Stimulated activated CD8-positive, alpha-beta memory T cell treated with anti-CD3 and anti-CD28 coated beads, Interleukin-7, amount 100 ng/mL, for 4 hours (primary cell): ENCODE measurements at regions not wholly inside any gene's neighbourhood (a gene's known extent, or its start where the extent isn't known, plus 50 kb on each side); places are given as distances from the start of the nearest gene placed in this dataset.

Experiments
- DNase-seq, 2 donors: peaks; one replicate each; pipeline ENCODE4 v3.0.0-alpha.2; 2020; ENCODE audit warnings: low read depth in 2 of 2

- DNase-seq, result no peak
Measured at GRCh38 chr13:84659359-84659661, 777.0 kb upstream of the SLITRK1 start.

GRCh38 chr13:84658491-84659358 lies 776.5 kb upstream of the SLITRK1 start:
- no peak for DNase-seq

DNA sequence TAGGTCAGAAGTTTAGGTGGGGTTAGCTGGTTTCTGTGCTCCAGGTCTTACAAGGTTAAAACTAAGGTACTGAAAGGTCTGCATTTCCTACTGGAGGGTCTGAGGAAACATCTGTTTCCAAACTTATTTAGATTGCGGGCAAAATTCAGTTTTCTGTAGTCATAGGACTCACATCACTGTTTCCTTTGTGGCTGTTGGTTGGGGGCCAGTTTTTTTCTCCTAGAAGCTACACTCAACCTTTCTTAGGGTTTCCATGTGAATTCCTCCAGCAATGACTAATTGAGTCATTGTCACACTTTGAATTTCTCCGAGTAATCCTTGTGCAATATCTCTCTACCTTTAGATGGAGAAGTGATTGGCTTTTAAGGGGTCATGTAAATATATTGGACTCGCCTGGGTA lies 773.4 kb upstream of the SLITRK1 start:
- no peak for DNase-seq

- DNase-seq, result no peak
Measured at GRCh38 chr13:84654654-84655275, 772.5 kb upstream of the SLITRK1 start.

GRCh38 chr13:84653915-84654534 lies 771.8 kb upstream of the SLITRK1 start:
- no peak for DNase-seq

GRCh38 chr13:84651705-84652104 lies 769.4 kb upstream of the SLITRK1 start:
- no peak for DNase-seq

DNA sequence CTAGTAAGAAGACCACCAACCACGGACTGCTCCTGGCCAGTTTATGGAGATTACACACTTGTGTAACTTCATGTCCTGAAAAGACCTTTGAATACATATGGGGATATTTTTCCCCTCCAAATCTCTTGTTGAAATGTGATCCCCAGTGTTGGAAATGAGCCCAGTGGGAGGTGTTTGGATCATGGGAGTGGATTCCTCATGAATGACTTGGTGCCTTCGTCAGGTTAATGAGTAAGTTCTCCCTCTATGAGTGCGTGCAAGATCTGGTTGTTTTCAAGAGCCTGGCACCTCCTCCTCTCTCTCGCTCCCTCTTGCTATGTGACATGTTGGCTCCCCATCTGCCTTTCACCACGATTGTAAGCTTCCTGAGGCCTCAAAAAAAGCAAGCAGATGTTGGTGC lies 769.0 kb upstream of the SLITRK1 start:
- no peak for DNase-seq

GRCh38 chr13:84649853-84650252 lies 767.6 kb upstream of the SLITRK1 start:
- DNase-seq, result no peak

- no peak for DNase-seq
Measured at GRCh38 chr13:84648069-84648640, 765.9 kb upstream of the SLITRK1 start.

- no peak for DNase-seq
Measured at GRCh38 chr13:84646957-84647356, 764.7 kb upstream of the SLITRK1 start.

- DNase-seq, result no peak
Measured at GRCh38 chr13:84645196-84646012, 763.1 kb upstream of the SLITRK1 start.

DNA sequence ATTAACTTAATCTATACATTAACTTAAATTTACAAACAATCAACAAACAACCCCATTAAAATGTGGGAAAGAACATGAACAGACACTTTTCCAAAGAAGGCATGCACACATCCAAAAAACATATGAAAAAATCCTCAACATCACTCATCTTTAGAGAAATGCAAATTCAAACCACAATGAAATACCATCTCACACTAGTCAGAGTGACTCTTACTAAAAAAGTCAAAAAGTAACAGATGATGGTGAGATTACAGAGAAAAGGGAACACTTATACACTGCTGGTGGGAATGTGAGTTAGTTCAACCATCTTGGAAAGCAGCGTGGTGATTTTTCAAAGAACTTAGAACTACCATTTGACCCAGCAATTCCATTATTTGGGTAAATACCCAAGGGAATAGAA lies 759.2 kb upstream of the SLITRK1 start:
- DNase-seq, result no peak

DNA sequence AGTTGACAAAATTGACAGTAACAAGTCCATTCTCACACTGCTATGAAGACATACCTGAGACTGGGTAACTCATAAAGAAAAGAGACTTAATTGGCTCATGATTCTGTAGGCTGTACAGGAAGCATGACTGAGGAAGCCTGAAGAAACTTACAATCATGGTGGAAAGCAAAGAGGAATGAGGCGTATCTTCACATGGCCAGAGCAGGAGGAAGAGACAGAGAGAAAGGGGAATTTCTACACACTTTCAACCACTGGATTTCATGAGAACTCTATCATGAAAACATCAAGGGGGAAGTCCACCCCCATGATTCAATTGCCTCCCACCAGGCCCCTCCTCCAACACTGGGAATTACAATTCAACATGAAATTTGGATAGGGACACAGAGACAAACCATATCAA lies 758.4 kb upstream of the SLITRK1 start:
- DNase-seq, result no peak

- DNase-seq, result no peak
Measured at GRCh38 chr13:84630476-84630875, 748.2 kb upstream of the SLITRK1 start.

- no peak for DNase-seq
Measured at GRCh38 chr13:84616864-84617263, 734.6 kb upstream of the SLITRK1 start.

DNA sequence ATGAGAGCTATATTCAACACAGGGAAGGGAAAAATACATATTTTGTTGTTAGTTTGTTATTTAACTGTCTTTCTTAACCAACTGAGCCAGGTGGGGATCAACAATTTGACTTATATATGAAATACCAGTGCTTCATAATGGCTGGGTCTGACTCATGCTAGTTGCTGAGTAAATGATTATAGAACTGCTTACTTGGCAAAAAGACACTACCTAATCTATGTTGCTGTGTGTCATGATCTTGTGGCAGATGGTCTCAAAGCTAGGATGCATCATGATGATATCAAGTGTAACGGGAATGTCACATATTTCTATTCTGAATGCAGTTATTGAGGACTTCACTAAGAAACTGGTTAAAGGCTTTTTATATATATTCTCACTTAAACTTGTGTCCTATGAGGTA lies 727.4 kb upstream of the SLITRK1 start:
- DNase-seq, result no peak

GRCh38 chr13:84607261-84608013 lies 725.2 kb upstream of the SLITRK1 start:
- DNase-seq, result no peak

DNA sequence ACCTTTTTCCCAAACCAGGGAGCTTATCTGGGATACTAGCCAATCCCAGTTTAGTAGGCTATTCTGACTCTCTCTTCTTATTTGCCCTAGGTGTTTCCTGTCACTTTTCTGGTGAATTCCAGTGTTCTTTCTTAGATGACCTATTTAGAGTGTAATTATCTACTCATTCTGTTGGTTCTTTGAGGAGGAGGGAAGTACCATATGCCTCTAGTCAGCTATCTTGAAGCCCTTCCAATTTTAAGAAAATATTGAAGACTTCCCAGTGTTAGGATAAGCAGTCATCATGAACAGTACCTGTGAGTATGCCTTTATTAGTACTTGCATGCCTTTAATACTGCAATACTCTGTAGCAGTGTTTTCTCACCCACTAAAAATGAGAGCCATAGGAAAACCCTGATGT lies 724.3 kb upstream of the SLITRK1 start:
- no peak for DNase-seq

GRCh38 chr13:84605927-84606326 lies 723.7 kb upstream of the SLITRK1 start:
- no peak for DNase-seq

GRCh38 chr13:84591444-84591843 lies 709.2 kb upstream of the SLITRK1 start:
- no peak for DNase-seq

GRCh38 chr13:84590663-84591062 lies 708.4 kb upstream of the SLITRK1 start:
- DNase-seq, result no peak
